ENCODE measurements at regions not wholly inside any gene's neighbourhood (a gene's known extent, or its start where the extent isn't known, plus 50 kb on each side); places are given as distances from the start of the nearest gene placed in this dataset.

DNA sequence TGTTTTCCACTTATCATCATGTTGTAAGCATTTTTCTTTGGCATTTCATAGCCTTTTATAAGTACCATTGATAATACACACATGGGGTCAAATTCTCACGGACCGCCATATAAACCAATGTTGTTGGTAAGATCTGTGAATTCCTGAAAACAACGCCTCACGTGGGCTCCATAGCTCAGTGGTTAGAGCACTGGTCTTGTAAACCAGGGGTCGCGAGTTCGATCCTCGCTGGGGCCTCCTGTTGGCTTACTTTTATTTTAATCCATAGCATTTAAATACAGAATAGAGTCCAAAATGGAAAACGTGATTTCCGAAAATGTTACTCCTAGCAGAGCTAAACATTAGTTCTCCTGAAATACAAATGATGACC, 83.1 kb downstream of the HHIPL2 start (continued):
- TF ChIP-seq, protein P1, sequence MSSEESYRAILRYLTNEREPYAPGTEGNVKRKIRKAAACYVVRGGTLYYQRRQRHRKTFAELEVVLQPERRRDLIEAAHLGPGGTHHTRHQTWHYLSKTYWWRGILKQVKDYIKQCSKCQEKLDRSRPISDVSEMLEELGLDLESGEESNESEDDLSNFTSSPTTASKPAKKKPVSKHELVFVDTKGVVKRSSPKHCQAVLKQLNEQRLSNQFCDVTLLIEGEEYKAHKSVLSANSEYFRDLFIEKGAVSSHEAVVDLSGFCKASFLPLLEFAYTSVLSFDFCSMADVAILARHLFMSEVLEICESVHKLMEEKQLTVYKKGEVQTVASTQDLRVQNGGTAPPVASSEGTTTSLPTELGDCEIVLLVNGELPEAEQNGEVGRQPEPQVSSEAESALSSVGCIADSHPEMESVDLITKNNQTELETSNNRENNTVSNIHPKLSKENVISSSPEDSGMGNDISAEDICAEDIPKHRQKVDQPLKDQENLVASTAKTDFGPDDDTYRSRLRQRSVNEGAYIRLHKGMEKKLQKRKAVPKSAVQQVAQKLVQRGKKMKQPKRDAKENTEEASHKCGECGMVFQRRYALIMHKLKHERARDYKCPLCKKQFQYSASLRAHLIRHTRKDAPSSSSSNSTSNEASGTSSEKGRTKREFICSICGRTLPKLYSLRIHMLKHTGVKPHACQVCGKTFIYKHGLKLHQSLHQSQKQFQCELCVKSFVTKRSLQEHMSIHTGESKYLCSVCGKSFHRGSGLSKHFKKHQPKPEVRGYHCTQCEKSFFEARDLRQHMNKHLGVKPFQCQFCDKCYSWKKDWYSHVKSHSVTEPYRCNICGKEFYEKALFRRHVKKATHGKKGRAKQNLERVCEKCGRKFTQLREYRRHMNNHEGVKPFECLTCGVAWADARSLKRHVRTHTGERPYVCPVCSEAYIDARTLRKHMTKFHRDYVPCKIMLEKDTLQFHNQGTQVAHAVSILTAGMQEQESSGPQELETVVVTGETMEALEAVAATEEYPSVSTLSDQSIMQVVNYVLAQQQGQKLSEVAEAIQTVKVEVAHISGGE (tag by site-specific recombination; conservative IDR thresholded peaks at IDR 0.05; ENCODE audit: low read depth): no peak
- TF ChIP-seq ZNF341 (tag by site-specific recombination; IDR thresholded peaks at IDR 0.05; ENCODE audit: low read depth) (no peak), ZNF274 (IDR thresholded peaks at IDR 0.05; ENCODE audit: low read length) (no peak), ZNF274 (tag by site-specific recombination; IDR thresholded peaks at IDR 0.05; ENCODE audit: borderline replicate concordance) (no peak), ZNF660 (tag by site-specific recombination; IDR thresholded peaks at IDR 0.05) (no peak; the same call in 1 of the 2 replicates), ZNF221 (tag by site-specific recombination; IDR thresholded peaks at IDR 0.05; ENCODE audit: borderline replicate concordance) (no peak), ZNF555 (tag by site-specific recombination; conservative IDR thresholded peaks at IDR 0.05) (no peak), ZNF558 (tag by site-specific recombination; IDR thresholded peaks at IDR 0.05) (peak; percentile 72), ZNF146 (tag by site-specific recombination; IDR thresholded peaks at IDR 0.05) (no peak), ZBTB1 (tag by site-specific recombination; IDR thresholded peaks at IDR 0.05) (no peak), ZNF366 (tag by site-specific recombination; conservative IDR thresholded peaks at IDR 0.05) (no peak), ZNF114 (tag by site-specific recombination; IDR thresholded peaks at IDR 0.05) (no peak), ZNF140 (tag by site-specific recombination; IDR thresholded peaks at IDR 0.05) (no peak), ZFP41 (tag by site-specific recombination; IDR thresholded peaks at IDR 0.05; ENCODE audit: borderline replicate concordance) (no peak), ZNF121 (tag by site-specific recombination; IDR thresholded peaks at IDR 0.05) (no peak), ZNF24 (tag by site-specific recombination; IDR thresholded peaks at IDR 0.05) (no peak), ZNF433 (tag by site-specific recombination; IDR thresholded peaks at IDR 0.05; ENCODE audit: low read depth) (no peak; the same call in 1 of the 2 replicates), GLI4 (tag by site-specific recombination; IDR thresholded peaks at IDR 0.05) (no peak), ZNF843 (tag by site-specific recombination; IDR thresholded peaks at IDR 0.05) (no peak), ZNF10 (tag by site-specific recombination; IDR thresholded peaks at IDR 0.05) (no peak), ZNF391 (tag by site-specific recombination; IDR thresholded peaks at IDR 0.05; ENCODE audit: borderline replicate concordance, low read depth) (no peak), ZNF785 (tag by site-specific recombination; IDR thresholded peaks at IDR 0.05) (no peak), ZFP69B (tag by site-specific recombination; IDR thresholded peaks at IDR 0.05) (no peak), HOXD13 (CRISPR knock-in tag; IDR thresholded peaks at IDR 0.05; ENCODE audit: borderline replicate concordance) (no peak)
- TF ChIP-seq, protein P2, sequence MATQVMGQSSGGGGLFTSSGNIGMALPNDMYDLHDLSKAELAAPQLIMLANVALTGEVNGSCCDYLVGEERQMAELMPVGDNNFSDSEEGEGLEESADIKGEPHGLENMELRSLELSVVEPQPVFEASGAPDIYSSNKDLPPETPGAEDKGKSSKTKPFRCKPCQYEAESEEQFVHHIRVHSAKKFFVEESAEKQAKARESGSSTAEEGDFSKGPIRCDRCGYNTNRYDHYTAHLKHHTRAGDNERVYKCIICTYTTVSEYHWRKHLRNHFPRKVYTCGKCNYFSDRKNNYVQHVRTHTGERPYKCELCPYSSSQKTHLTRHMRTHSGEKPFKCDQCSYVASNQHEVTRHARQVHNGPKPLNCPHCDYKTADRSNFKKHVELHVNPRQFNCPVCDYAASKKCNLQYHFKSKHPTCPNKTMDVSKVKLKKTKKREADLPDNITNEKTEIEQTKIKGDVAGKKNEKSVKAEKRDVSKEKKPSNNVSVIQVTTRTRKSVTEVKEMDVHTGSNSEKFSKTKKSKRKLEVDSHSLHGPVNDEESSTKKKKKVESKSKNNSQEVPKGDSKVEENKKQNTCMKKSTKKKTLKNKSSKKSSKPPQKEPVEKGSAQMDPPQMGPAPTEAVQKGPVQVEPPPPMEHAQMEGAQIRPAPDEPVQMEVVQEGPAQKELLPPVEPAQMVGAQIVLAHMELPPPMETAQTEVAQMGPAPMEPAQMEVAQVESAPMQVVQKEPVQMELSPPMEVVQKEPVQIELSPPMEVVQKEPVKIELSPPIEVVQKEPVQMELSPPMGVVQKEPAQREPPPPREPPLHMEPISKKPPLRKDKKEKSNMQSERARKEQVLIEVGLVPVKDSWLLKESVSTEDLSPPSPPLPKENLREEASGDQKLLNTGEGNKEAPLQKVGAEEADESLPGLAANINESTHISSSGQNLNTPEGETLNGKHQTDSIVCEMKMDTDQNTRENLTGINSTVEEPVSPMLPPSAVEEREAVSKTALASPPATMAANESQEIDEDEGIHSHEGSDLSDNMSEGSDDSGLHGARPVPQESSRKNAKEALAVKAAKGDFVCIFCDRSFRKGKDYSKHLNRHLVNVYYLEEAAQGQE (tag by site-specific recombination; IDR thresholded peaks at IDR 0.05): no peak
- TF ChIP-seq, protein P3, sequence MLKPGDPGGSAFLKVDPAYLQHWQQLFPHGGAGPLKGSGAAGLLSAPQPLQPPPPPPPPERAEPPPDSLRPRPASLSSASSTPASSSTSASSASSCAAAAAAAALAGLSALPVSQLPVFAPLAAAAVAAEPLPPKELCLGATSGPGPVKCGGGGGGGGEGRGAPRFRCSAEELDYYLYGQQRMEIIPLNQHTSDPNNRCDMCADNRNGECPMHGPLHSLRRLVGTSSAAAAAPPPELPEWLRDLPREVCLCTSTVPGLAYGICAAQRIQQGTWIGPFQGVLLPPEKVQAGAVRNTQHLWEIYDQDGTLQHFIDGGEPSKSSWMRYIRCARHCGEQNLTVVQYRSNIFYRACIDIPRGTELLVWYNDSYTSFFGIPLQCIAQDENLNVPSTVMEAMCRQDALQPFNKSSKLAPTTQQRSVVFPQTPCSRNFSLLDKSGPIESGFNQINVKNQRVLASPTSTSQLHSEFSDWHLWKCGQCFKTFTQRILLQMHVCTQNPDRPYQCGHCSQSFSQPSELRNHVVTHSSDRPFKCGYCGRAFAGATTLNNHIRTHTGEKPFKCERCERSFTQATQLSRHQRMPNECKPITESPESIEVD (tag by site-specific recombination; IDR thresholded peaks at IDR 0.05): no peak
- TF ChIP-seq, protein P4, sequence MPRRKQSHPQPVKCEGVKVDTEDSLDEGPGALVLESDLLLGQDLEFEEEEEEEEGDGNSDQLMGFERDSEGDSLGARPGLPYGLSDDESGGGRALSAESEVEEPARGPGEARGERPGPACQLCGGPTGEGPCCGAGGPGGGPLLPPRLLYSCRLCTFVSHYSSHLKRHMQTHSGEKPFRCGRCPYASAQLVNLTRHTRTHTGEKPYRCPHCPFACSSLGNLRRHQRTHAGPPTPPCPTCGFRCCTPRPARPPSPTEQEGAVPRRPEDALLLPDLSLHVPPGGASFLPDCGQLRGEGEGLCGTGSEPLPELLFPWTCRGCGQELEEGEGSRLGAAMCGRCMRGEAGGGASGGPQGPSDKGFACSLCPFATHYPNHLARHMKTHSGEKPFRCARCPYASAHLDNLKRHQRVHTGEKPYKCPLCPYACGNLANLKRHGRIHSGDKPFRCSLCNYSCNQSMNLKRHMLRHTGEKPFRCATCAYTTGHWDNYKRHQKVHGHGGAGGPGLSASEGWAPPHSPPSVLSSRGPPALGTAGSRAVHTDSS (tag by site-specific recombination; IDR thresholded peaks at IDR 0.05): peak; percentile 30; the same call in 1 of the 2 replicates
- TF ChIP-seq, protein P5, sequence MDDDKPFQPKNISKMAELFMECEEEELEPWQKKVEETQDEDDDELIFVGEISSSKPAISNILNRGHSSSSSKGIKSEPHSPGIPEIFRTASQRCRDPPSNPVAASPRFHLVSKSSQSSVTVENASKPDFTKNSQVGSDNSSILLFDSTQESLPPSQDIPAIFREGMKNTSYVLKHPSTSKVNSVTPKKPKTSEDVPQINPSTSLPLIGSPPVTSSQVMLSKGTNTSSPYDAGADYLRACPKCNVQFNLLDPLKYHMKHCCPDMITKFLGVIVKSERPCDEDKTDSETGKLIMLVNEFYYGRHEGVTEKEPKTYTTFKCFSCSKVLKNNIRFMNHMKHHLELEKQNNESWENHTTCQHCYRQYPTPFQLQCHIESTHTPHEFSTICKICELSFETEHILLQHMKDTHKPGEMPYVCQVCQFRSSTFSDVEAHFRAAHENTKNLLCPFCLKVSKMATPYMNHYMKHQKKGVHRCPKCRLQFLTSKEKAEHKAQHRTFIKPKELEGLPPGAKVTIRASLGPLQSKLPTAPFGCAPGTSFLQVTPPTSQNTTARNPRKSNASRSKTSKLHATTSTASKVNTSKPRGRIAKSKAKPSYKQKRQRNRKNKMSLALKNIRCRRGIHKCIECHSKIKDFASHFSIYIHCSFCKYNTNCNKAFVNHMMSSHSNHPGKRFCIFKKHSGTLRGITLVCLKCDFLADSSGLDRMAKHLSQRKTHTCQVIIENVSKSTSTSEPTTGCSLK (tag by site-specific recombination; IDR thresholded peaks at IDR 0.05): no peak
- TF ChIP-seq, protein P6, sequence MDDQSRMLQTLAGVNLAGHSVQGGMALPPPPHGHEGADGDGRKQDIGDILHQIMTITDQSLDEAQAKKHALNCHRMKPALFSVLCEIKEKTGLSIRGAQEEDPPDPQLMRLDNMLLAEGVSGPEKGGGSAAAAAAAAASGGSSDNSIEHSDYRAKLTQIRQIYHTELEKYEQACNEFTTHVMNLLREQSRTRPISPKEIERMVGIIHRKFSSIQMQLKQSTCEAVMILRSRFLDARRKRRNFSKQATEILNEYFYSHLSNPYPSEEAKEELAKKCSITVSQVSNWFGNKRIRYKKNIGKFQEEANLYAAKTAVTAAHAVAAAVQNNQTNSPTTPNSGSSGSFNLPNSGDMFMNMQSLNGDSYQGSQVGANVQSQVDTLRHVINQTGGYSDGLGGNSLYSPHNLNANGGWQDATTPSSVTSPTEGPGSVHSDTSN (CRISPR knock-in tag; IDR thresholded peaks at IDR 0.05): no peak

Data from HEK293 (cell line).